NCI-H748 (cell line): ENCODE measurements at regions not wholly inside any gene's neighbourhood (a gene's known extent, or its start where the extent isn't known, plus 50 kb on each side); places are given as distances from the start of the nearest gene placed in this dataset.
A peak's percentile ranks its signal among the peaks of the same experiment; 100 is the strongest.

ENCODE experiments used
- DNase-seq: peaks from one replicate; lab custom pipeline; 2025; ENCODE audit not compliant: unreplicated experiment; lab: John Stamatoyannopoulos, UW

DNA sequence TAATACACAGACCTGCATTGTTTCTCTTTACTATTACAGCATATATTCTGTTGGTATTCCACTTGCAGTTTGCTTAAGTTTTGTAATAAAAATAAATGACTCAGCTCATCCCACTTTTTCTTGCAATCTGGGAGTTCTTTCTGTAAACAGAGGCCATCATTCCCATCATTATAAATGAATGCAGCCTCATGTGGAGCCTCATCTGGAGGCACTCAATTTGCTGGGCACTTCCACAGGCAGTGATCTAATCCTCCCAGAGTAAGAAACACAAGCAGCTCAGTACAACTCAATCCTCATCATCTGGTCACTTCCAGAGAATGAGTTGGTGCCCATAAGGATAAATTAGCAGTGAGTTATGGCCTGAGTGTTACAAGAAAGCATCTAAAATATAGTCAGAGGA is 2801.9 kb downstream of the PCDH9 start:
- no peak for DNase-seq

- no peak for DNase-seq
These were observed 2806.7 kb downstream of the PCDH9 start for GRCh38 chr13:64423467-64423866.

GRCh38 chr13:64420181-64420580 is 2810.0 kb downstream of the PCDH9 start:
- DNase-seq: peak; percentile 70

DNA sequence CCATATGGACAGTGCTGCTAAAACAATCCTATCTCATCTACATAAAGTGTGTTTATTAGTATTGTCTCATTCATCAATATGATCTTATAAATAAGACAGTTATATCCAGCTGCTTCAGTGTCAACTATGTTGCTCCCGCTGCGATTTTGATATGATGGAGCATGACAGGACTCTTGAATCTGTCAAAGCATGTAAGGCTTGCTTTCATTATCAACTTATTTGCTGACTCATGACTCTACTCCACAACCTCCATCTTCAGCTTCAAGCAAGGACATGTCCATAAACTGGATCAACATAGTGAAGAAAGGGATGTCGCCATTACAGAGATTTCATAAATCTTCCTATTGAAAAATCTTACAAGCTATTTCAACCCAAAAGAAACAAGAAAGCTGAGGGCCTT is 2812.6 kb downstream of the PCDH9 start:
- no peak for DNase-seq

DNA sequence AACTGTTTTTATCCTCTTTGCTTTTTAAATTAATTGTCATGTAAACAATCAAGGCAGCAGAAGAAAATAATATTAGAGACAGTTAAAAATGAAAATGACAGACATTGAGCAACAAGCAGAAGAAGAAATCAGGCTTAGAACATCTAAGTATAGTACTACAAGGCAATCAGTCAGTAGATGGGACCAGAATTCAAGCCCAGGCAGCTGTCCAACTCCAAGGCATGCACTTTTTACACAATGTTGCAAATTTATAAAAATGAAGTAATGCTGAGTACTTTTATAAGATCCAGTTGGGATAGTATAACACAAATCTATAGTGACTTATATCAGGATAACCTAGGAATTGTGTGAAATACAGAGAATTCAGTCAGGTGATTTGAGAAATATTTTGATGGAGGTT is 2815.8 kb downstream of the PCDH9 start:
- no peak for DNase-seq

GRCh38 chr13:64413529-64413928 is 2816.6 kb downstream of the PCDH9 start:
- DNase-seq: no peak

- no peak for DNase-seq
These were observed 2819.7 kb downstream of the PCDH9 start for GRCh38 chr13:64410276-64411053.

DNA sequence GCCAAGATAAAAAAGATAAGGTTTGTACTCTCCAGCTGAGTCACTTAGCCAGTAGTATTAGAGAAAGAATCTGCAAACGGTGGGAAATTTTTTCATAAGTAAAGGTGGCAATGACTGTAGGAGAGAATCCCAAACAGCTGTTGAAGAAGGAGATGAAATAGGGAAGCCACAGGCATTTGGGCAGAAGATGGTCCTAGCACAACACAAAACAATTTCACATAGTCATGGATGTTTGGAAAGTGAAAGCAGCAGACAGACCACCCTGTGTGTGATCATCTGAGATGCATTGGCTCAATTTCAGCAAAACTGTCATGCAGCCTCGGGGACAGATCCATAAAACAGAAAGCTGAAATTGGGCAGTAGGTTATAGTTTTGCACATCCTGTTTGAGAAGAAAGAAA is 2832.4 kb downstream of the PCDH9 start:
- no peak for DNase-seq

GRCh38 chr13:64377606-64378005 is 2852.5 kb downstream of the PCDH9 start:
- DNase-seq: no peak

DNA sequence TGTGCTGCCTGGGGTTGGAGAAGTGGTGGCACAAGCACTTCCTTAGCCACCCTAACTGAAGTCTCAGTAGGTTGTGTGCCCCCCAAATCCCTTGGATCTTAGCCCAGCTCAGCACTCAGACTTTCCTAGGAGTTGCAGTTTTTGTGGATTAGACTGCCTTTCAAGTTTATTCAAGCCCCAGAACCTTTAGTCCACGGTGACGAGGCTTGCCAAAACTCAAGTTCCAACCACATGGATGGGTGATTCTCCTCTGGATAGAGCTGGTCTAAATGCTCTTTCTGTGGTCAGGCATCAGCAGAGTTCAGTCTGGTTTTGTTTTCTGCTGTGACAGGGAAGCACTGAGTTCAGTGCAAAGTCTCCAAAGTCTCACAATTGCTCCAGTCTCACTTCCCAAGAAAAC is 2858.7 kb downstream of the PCDH9 start:
- no peak for DNase-seq

DNA sequence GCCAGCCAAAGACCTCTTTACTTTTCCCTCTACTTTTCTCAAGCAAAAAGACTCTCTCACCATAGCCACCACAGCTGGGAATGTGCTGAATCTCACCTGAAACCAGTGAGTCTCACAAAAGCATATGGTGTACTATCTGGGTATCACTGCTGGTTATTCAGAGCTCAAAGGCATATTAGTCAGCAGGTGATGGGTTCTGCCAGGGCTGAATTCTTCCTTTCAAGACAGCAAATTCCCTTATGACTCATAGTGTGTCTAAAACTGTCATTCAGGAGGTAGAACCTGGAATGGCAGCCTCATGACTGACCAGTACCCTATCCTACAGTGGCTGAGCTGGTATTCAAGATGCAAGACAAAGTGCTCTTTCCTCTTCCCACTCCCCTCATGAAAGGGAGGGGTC is 2859.1 kb downstream of the PCDH9 start:
- no peak for DNase-seq

- no peak for DNase-seq
These were observed 2861.0 kb downstream of the PCDH9 start for GRCh38 chr13:64369121-64369520.

- DNase-seq: no peak
These were observed 2867.6 kb downstream of the PCDH9 start for GRCh38 chr13:64362564-64362963.

DNA sequence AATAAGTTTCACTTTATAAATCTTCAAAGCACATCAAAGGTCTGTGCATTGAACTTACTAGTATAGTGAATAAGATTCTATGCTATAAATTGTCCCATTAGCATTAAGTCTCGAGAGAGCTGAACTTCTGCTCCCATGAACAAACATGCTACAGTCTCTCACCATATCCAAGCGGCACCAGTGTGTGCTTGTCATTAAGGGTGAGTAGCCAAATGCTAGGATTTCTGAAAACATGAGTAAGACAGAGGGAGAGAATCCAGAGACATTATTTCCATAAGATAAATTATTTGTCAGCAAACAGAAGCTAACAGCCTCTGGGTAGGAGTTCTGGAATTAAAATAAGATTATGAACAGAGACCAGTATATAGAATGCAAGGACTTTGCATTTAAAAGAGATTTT is 2882.5 kb downstream of the PCDH9 start:
- no peak for DNase-seq

DNA sequence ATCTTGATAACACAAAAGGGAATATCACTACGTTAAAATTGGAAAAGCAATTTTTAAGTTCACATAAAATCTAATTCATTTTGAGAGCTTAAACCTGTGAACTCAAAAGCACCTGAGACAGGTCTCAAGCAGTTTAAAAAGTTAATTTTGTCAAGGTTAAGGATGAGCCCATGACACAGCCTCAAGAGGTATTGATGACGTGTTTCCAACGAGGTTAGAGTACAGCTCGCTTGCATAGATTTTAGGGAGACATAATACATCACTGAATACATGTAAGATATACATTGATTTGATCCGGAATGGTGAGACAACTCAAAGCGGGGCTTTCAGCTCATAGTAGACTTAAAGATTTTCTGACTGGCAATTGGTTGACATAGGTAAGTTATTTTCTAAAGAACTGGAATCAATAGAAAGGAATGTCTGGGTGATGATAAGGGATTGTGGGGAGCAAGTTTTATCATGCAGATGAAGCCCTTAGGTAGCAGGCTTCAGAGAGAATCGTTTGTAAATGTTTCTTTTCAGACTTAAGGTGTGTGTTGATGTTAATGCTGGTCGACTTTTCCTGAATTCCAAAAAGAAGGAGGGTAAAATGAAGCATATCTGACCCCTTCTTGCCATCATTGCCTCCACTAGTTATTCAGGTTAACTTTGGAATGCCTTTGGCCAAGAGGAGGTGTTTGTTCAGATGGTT is 2890.6 kb downstream of the PCDH9 start:
- no peak for DNase-seq

DNA sequence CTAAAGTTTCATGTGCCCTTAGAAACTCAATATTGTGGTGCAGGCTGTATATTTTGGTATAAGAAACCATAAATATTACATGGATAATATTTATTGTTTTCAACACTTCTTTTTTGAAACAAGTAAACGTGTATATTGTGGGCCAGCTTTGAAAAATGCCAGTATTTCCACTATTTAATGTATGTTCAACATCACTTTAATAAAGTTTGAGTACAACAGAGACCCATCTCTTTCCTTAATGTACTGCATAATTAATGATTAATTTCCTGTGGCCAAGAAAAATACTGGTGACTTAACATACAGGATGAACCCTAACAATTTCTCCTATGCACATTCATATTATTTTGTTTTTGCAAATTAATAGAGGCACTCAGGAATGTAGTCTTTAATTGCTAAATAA is 2891.5 kb downstream of the PCDH9 start:
- no peak for DNase-seq

- DNase-seq: no peak
These were observed 2896.2 kb downstream of the PCDH9 start for GRCh38 chr13:64333888-64334287.

GRCh38 chr13:64332048-64332447 is 2898.1 kb downstream of the PCDH9 start:
- peak; percentile 71 for DNase-seq

DNA sequence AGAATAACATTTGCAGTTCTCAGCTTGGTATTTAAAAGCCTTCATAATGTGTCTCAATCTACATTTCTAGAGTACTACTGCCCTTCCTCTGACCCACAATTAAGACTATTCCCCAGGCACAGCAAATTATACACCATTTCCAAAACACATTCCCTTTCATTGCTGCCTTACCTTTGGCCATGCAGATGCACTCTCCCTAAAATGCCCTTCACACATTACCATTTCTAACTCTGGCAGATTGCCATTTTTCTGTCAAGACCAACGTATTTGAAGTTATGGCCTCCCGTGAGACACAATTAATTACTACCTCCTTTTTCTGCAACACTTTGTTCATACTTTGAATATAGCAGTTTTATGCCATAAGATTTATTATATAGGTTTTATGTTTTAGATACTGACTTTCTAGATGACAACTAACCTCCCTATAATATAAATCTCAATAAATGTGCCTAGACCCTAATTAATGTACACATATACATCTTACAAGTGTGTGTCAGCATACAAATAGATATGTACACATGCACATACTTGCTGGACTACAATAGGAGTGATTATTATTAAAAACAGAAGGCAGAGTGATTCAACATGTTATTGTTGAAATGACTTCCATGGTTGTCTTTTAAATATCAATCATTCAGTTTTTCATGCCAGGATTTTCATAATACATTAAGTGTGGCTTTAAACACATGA is 2902.5 kb downstream of the PCDH9 start:
- DNase-seq: peak; percentile 98

GRCh38 chr13:64314331-64314730 is 2898.7 kb upstream of the PCDH20 start:
- no peak for DNase-seq

- no peak for DNase-seq
These were observed 2896.3 kb upstream of the PCDH20 start for GRCh38 chr13:64311948-64312347.

- DNase-seq: no peak
These were observed 2895.5 kb upstream of the PCDH20 start for GRCh38 chr13:64311112-64311511.
